Tibial nerve (tissue), 4 donors: ENCODE measurements at regions not wholly inside any gene's neighbourhood (a gene's known extent, or its start where the extent isn't known, plus 50 kb on each side); places are given as distances from the start of the nearest gene placed in this dataset. TPM values are rescaled to one million over a fixed set of nuclear protein-coding genes. Genes with fewer than 3 reads are reported as not detected.

Source experiments
- DNase-seq, 2 donors: peaks; one replicate each; pipeline ENCODE4 v3.0.0-alpha.2; 2019; ENCODE audit warnings: low spot score in 2 of 2
- H3K27ac ChIP-seq, 4 donors: fragments of 200-600 bp; sonication (generic) in 3 of 4; one replicate each; pipeline ENCODE4 v1.5.1; 2017 to 2019; ENCODE audit warnings: mild to moderate bottlenecking in 1 of 4
- H3K27me3 ChIP-seq, 2 donors: fragments of 200-600 bp; sonication (generic) in 1 of 2; one replicate each; pipeline versions ENCODE4 v1.5.1 to v1.6.0; 2017 to 2019
- H3K36me3 ChIP-seq, 3 donors: fragments of 200-600 bp; sonication (generic); one replicate each; pipeline ENCODE4 v1.5.1; 2018 to 2019
- H3K4me1 ChIP-seq, 4 donors: fragments of 200-600 bp; sonication (generic) in 3 of 4; one replicate each; pipeline ENCODE4 v1.5.1; 2017 to 2019
- H3K4me3 ChIP-seq, 4 donors: fragments of 200-600 bp; sonication (generic) in 3 of 4; one replicate each; pipeline ENCODE4 v1.5.1; 2017 to 2019; ENCODE audit warnings: mild to moderate bottlenecking in 1 of 4, moderate library complexity in 1 of 4
- H3K9me3 ChIP-seq, 4 donors: fragments of 200-600 bp; sonication (generic) in 3 of 4; one replicate each; pipeline ENCODE4 v1.5.1; 2017 to 2019
- EP300 ChIP-seq, 2 donors: sonication (generic); formaldehyde crosslinking; IDR thresholded peaks; one replicate each; pipeline ENCODE4 v1.6.1; 2017; ENCODE audit warnings: antibody characterized with exemption in 2 of 2, mild to moderate bottlenecking in 1 of 2
- POLR2A ChIP-seq, 2 donors: fragments of 450-650 bp; IDR thresholded peaks; one replicate each; pipeline ENCODE4 v1.6.1; 2017; ENCODE audit warnings: antibody characterized with exemption in 2 of 2, mild to moderate bottlenecking in 2 of 2, moderate library complexity in 2 of 2
- WGBS, 2 donors: methylation state at CpG; one replicate each; pipeline ENCODE4 v1.1.5; 2018; 5-methylcytosine and 5-hydroxymethylcytosine counted together
- small RNA-seq: library from RNA; depleted of rRNA; stranded (forward); fragments of <200 nt; gene quantifications from one replicate; pipeline ENCODE3, GENCODE V24; 2016
- TF ChIP-seq, protein P1 (sequence below), 5 experiments: fragments of 200-600 bp in 3 of 5; fragments of 450-650 bp in 2 of 5; sonication (generic) in 3 of 5; IDR thresholded peaks; one replicate each; pipeline ENCODE4 v1.5.1; 2016 to 2019; ENCODE audit warnings: antibody characterized with exemption in 5 of 5, mild to moderate bottlenecking in 3 of 5, moderate library complexity in 2 of 5

DNA sequence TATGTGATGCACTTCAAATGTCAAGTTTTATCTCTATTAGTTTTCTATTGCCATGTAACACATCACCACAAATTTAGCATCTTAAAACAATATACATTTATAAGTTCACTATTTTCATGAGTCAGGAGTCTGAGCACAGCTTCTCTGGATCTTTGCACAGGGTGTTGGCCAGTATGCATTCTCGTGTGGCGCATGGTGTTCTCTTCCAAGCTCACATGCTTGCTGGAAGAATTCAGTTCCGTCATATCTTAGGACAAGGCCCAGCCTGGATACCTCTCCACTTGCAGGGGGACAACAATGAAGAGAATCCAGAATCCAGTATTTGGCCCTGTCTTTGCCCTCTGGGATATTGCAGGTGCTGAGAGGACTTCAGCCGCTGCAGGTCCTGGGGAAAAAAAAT is 51.0 kb upstream of the ECI2 start:
- no peak for TF ChIP-seq EP300 (IDR thresholded peaks at IDR 0.05)
- 83 to 85% methylated on average over 4 of the region's 4 CpGs for WGBS, 2 donors
- Histone ChIP-seq H3K27me3 (no peaks in the 10 kb centered on the region), H3K36me3 (no peaks in the 10 kb centered on the region), H3K4me3 (no peak overlapping the region), H3K27ac (no peak overlapping the region), H3K4me1 (no peaks in the 10 kb centered on the region), H3K9me3 (no peaks in the 10 kb centered on the region)
- DNase-seq, result no peak

DNA sequence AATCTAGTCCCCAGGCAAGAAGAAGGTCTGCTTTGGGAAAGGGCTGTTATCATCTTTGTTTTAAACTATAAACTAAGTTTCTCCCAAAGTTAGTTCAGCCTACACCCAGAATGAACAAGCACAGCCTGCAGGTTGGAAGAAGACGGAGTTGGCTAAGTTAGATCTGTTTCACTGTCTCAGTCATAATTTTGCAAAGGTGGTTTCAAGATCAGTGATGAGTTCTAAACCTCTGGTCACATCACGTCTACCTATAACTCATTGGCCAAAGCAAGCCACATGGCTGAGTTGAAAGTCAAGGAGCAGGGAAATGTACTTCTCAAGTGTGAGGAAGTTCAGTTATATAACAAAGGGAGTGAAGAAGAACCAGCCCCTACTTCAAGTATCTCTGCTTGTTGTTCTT is 50.5 kb upstream of the ECI2 start:
- 91 to 94% methylated on average over 2 of the region's 2 CpGs for WGBS, 2 donors
- H3K36me3 ChIP-seq, result no peaks in the 10 kb centered on the region
- no peak overlapping the region for H3K27ac ChIP-seq
- no peaks in the 10 kb centered on the region for H3K27me3 ChIP-seq
- TF ChIP-seq POLR2A (IDR thresholded peaks at IDR 0.05) (no peak), EP300 (IDR thresholded peaks at IDR 0.05) (no peak)
- TF ChIP-seq, protein P1, sequence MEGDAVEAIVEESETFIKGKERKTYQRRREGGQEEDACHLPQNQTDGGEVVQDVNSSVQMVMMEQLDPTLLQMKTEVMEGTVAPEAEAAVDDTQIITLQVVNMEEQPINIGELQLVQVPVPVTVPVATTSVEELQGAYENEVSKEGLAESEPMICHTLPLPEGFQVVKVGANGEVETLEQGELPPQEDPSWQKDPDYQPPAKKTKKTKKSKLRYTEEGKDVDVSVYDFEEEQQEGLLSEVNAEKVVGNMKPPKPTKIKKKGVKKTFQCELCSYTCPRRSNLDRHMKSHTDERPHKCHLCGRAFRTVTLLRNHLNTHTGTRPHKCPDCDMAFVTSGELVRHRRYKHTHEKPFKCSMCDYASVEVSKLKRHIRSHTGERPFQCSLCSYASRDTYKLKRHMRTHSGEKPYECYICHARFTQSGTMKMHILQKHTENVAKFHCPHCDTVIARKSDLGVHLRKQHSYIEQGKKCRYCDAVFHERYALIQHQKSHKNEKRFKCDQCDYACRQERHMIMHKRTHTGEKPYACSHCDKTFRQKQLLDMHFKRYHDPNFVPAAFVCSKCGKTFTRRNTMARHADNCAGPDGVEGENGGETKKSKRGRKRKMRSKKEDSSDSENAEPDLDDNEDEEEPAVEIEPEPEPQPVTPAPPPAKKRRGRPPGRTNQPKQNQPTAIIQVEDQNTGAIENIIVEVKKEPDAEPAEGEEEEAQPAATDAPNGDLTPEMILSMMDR (IDR thresholded peaks at IDR 0.05), result no peak
- no peaks in the 10 kb centered on the region for H3K4me1 ChIP-seq
- no peak for DNase-seq
- no peaks in the 10 kb centered on the region for H3K9me3 ChIP-seq
- H3K4me3 ChIP-seq, result no peak overlapping the region

DNA sequence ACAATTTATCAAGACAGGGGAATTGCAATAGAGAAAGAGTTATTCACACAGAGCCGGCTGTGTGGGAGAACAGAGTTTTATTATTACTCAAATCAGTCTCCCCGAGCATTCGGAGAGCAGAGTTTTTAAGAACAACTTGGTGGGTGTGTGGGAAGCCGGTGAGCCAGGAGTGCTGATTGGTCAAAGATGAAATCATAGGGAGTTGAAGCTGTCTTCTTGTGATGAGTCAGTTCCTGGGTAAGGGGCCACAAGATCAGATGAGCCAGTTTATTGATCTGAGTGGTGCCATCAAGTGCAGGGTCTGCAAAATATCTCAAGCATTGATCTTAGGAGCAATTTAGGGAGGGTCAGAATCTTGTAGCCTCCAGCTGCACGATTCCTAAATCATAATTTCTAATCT is 50.0 kb upstream of the ECI2 start:
- no peak for TF ChIP-seq POLR2A (IDR thresholded peaks at IDR 0.05)
- no peak for TF ChIP-seq EP300 (IDR thresholded peaks at IDR 0.05)
- TF ChIP-seq, protein P1 (IDR thresholded peaks at IDR 0.05), result no peak
- H3K27ac ChIP-seq, result no peak overlapping the region
- DNase-seq, result no peak
- H3K4me1 ChIP-seq, result no peaks in the 10 kb centered on the region
- no peaks in the 10 kb centered on the region for H3K9me3 ChIP-seq
- H3K36me3 ChIP-seq, result no peaks in the 10 kb centered on the region
- H3K4me3 ChIP-seq, result no peak overlapping the region
- WGBS, 2 donors, result 53 to 63% methylated on average over 5 of the region's 5 CpGs
- no peaks in the 10 kb centered on the region for H3K27me3 ChIP-seq

Small RNAs in the stretch of these regions (small RNA-seq; reads per million reads assigned to genes)
- gene AL133393.1 (not detected), gene RNA5SP202 (12.6 reads per million, percentile 91 among the genes with 10 or more reads in this experiment)
